Prostate gland (tissue), 2 donors: ENCODE measurements at regions not wholly inside any gene's neighbourhood (a gene's known extent, or its start where the extent isn't known, plus 50 kb on each side); places are given as distances from the start of the nearest gene placed in this dataset.

Source experiments
- DNase-seq: peaks from one replicate; pipeline ENCODE4 v3.0.0-alpha.2; 2019; ENCODE audit warnings: low spot score
- H3K27ac ChIP-seq, 2 donors: fragments of 200-600 bp; sonication (generic); 2 replicates each; pipeline ENCODE4 v1.5.1; 2017 to 2019
- H3K27me3 ChIP-seq: fragments of 200-600 bp; sonication (generic); replicated peaks from 2 replicates; pipeline ENCODE4 v1.5.1; 2019; ENCODE audit not compliant: insufficient read depth
- H3K36me3 ChIP-seq, 2 donors: fragments of 200-600 bp; sonication (generic); 1 replicate in 1 of 2; 2 replicates in 1 of 2; pipeline versions ENCODE4 v1.5.1 to v1.8.1; 2017 to 2019
- H3K4me1 ChIP-seq: fragments of 200-600 bp; sonication (generic); replicated peaks from 2 replicates; pipeline ENCODE4 v1.5.1; 2019
- H3K4me3 ChIP-seq, 2 donors: fragments of 200-600 bp; sonication (generic); 2 replicates each; pipeline ENCODE4 v1.5.1; 2017 to 2019
- H3K9me3 ChIP-seq: fragments of 200-600 bp; sonication (generic); 2 replicates; pipeline ENCODE4 v1.5.1; 2017
- POLR2A ChIP-seq: fragments of 450-650 bp; IDR thresholded peaks from one replicate; pipeline ENCODE4 v1.6.1; 2016; ENCODE audit warnings: antibody characterized with exemption, mild to moderate bottlenecking
- POLR2AphosphoS5 ChIP-seq: sonication (generic); formaldehyde crosslinking; IDR thresholded peaks from one replicate; pipeline ENCODE4 v1.6.1; 2017; ENCODE audit warnings: antibody characterized with exemption
- WGBS: methylation state at CpG from one replicate; pipeline ENCODE4 v1.1.5; 2018; 5-methylcytosine and 5-hydroxymethylcytosine counted together
- intact Hi-C: fragments of 100-400 bp; cut with DNase I; formaldehyde crosslinking; loops from one replicate; pipeline ENCODE4 v1.14.2; 2022
- TF ChIP-seq, protein P1 (sequence below), 4 experiments: fragments of 200-600 bp in 2 of 4; fragments of 450-650 bp in 2 of 4; sonication (generic) in 2 of 4; IDR thresholded peaks; 1 replicate in 3 of 4; 2 replicates in 1 of 4; pipeline ENCODE4 v1.5.1; 2016 to 2019; ENCODE audit warnings: antibody characterized with exemption in 4 of 4, mild to moderate bottlenecking in 2 of 4, moderate library complexity in 2 of 4

DNA sequence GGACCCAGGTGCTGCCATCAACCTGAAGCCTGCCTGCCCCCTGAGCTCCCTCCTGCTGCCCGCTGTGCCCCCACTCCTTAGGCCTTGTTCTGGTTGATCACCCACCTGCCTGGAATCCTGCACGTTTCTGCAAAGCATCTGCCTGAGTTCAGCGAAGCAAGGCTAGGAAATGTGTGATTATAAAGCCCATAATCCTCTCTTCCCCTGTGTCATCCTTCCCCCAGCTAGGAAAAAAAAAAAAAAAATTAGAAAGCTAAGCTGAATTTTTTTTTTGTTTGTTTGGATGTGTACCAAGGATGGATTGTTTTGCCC, 93.2 kb downstream of the FOXA2 start:
- no peak for DNase-seq
- no peak overlapping the region for H3K27ac ChIP-seq
- no peaks in the 10 kb centered on the region for H3K36me3 ChIP-seq
- no peaks in the 10 kb centered on the region for H3K4me1 ChIP-seq
- no peaks in the 10 kb centered on the region for H3K27me3 ChIP-seq
- no peaks in the 10 kb centered on the region for H3K9me3 ChIP-seq
- H3K4me3 ChIP-seq: no peak overlapping the region
- 32% methylated on average over 3 of the region's 3 CpGs for WGBS
- TF ChIP-seq POLR2AphosphoS5 (no peak), POLR2A (no peak)
- TF ChIP-seq, protein P1, sequence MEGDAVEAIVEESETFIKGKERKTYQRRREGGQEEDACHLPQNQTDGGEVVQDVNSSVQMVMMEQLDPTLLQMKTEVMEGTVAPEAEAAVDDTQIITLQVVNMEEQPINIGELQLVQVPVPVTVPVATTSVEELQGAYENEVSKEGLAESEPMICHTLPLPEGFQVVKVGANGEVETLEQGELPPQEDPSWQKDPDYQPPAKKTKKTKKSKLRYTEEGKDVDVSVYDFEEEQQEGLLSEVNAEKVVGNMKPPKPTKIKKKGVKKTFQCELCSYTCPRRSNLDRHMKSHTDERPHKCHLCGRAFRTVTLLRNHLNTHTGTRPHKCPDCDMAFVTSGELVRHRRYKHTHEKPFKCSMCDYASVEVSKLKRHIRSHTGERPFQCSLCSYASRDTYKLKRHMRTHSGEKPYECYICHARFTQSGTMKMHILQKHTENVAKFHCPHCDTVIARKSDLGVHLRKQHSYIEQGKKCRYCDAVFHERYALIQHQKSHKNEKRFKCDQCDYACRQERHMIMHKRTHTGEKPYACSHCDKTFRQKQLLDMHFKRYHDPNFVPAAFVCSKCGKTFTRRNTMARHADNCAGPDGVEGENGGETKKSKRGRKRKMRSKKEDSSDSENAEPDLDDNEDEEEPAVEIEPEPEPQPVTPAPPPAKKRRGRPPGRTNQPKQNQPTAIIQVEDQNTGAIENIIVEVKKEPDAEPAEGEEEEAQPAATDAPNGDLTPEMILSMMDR (IDR thresholded peaks at IDR 0.05): no peak
- intact Hi-C loops: no loop called here

DNA sequence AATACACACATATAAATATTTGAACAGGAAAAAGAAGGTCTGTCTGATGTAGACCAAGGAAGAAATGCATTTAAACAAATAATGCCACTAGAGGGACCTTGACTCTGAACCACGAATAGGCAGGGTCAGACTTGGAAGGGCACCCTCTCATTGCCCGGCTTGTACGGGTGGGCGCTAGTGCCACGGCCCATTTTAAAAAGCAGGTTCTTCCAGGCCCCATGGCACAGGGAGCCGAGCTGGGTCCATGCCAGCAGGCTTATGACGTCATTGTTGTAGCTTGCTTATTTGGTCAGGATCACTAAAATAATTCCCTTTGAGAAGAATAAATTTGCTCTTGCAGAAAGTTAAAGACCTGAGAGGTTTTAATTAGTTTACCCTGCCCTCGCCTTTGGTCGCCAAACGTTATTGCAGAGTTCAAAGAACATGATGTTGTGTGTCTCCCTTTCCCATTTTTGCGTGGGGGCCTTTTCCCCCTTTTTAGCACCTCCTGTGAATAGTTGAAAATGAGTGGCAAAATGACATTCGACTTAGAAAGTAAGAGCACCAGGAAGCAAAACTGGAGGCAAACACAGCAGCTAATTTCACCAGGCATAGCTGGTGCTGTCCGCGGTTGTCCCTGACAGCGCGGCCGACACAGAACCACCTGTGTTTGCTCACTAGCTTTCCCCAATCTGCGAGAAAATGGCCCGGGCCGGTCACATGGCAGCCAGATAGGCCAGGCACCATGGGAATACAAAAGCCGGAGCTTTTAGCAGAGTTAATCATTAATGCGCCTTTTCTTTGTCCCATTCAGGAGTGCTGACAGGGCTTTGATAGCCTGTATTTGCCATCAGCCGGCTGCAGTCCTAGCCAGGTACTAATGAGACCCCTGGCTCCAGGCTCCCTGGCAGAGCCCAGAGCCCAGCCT, 93.8 kb downstream of the FOXA2 start:
- intact Hi-C loops: no loop called here
- no peak overlapping the region for H3K4me3 ChIP-seq
- TF ChIP-seq, protein P1 (IDR thresholded peaks at IDR 0.05): no peak
- TF ChIP-seq POLR2A (no peak), POLR2AphosphoS5 (no peak)
- H3K36me3 ChIP-seq: no peaks in the 10 kb centered on the region
- 34% methylated on average over 23 of the region's 23 CpGs for WGBS
- H3K4me1 ChIP-seq: no peaks in the 10 kb centered on the region
- peak; percentile 44 for DNase-seq
- peak overlapping the region; percentile 26 to 33 for H3K27ac ChIP-seq
- H3K27me3 ChIP-seq: no peaks in the 10 kb centered on the region
- H3K9me3 ChIP-seq: no peaks in the 10 kb centered on the region

DNA sequence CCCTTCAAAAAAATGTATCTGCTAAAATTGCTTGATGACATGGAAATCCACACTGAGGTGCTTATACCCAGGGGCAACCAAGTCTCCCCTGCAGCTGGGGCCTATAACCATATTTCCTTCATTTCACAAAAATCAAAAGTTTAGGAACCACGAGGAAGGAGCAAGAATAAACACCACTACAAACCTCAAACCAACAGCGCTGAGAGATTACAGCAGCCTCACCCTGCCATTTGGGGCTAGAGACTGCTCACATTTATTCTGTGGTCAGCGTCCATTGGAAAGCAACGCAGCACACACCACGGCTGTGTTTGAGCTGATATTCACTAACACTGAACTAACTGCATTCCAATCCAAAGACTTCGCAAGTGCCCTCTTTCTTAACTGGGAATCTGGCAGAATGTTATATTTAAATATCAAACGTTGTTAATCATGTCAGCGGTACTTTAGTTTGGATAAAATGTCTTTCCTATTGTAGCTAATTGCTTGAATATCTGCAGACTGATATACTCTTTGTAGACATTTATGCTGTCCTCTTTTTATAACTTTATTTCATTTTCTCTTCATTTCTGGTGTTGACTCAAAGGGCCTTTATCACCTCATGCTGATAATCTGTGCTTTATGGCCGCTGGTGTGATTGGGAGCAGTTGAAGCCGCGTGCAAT, 94.6 kb downstream of the FOXA2 start:
- DNase-seq: no peak
- peak overlapping the region in 1 of 2 donors; percentile 33 for H3K27ac ChIP-seq
- no peaks in the 10 kb centered on the region for H3K27me3 ChIP-seq
- 35% methylated on average over 11 of the region's 11 CpGs for WGBS
- H3K9me3 ChIP-seq: no peaks in the 10 kb centered on the region
- no peaks in the 10 kb centered on the region for H3K4me1 ChIP-seq
- H3K36me3 ChIP-seq: no peaks in the 10 kb centered on the region
- intact Hi-C loops: no loop called here
- H3K4me3 ChIP-seq: no peak overlapping the region
- TF ChIP-seq, protein P1 (IDR thresholded peaks at IDR 0.05): no peak
- no peak for TF ChIP-seq POLR2A

DNA sequence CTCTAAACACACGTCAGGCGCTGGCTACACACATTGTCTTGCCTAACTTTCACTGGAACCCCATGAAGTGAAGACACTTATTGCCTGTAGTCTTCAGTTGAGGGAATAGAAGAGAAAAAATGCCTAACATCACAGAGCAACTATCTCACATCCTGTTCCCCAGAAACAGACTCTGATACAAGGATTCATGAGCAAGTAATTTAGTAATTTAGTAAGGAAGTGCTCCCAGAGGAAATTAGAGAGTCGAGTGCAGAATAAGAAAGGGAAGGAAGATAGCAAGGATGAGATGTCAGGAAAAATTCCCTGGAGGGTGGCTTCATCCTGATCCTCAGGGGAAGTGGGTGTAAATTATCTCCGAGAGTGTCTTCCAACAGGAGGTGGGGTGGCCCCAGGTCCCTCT, 104.0 kb downstream of the FOXA2 start:
- H3K36me3 ChIP-seq: no peaks in the 10 kb centered on the region
- 88% methylated on average over 4 of the region's 4 CpGs for WGBS
- no peaks in the 10 kb centered on the region for H3K9me3 ChIP-seq
- TF ChIP-seq, protein P1 (IDR thresholded peaks at IDR 0.05): no peak
- no peak for TF ChIP-seq POLR2A
- no peak for TF ChIP-seq POLR2AphosphoS5
- H3K27ac ChIP-seq: no peak overlapping the region
- no peaks in the 10 kb centered on the region for H3K27me3 ChIP-seq
- H3K4me1 ChIP-seq: no peaks in the 10 kb centered on the region
- intact Hi-C loops: no loop called here
- no peak overlapping the region for H3K4me3 ChIP-seq
- no peak for DNase-seq

DNA sequence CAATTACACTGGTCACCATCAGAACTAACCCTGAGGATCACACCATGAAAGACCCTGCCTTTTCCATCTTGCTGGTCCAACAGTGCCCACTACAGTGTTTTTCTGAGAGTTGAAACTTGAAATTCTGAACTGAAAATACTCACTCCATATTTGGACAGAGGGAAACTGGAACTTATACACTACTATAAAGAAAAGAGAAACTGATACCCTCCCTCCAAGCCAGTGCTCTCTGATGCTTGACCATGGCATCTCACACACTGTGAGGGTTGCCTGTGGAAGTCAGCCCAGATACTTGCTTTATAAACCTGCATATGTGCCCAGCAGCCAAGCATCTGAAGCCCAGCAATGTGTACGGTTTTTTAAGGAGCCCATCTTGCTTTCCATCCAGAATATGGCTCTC, 108.7 kb downstream of the FOXA2 start:
- no peak overlapping the region for H3K4me3 ChIP-seq
- WGBS: 90% methylated on average over 1 of the region's 1 CpG
- H3K27ac ChIP-seq: no peak overlapping the region
- H3K9me3 ChIP-seq: no peaks in the 10 kb centered on the region
- no peaks in the 10 kb centered on the region for H3K36me3 ChIP-seq
- DNase-seq: no peak
- no peaks in the 10 kb centered on the region for H3K27me3 ChIP-seq
- no peaks in the 10 kb centered on the region for H3K4me1 ChIP-seq
- TF ChIP-seq POLR2A: no peak
- TF ChIP-seq POLR2AphosphoS5: no peak
- TF ChIP-seq, protein P1 (IDR thresholded peaks at IDR 0.05): no peak
- intact Hi-C loops: no loop called here
